Transverse colon (tissue), 4 donors: ENCODE measurements at regions not wholly inside any gene's neighbourhood (a gene's known extent, or its start where the extent isn't known, plus 50 kb on each side); places are given as distances from the start of the nearest gene placed in this dataset.

Experiments used
- DNase-seq: peaks from one replicate; pipeline ENCODE4 v3.0.0-alpha.2; 2019
- H3K27ac ChIP-seq, 4 donors: fragments of 200-600 bp; sonication (generic); 2 replicates each; pipeline ENCODE4 v1.5.1; 2016 to 2018; ENCODE audit warnings: inconsistent platforms in 4 of 4
- H3K27me3 ChIP-seq: fragments of 200-600 bp; sonication (generic); 2 replicates; pipeline ENCODE4 v1.5.1; 2017; ENCODE audit warnings: inconsistent platforms
- H3K36me3 ChIP-seq, 4 donors: fragments of 200-600 bp; sonication (generic); 2 replicates each; pipeline ENCODE4 v1.5.1; 2017 to 2019; ENCODE audit warnings: inconsistent platforms in 4 of 4
- H3K4me1 ChIP-seq, 4 donors: fragments of 200-600 bp; sonication (generic); 2 replicates each; pipeline ENCODE4 v1.5.1; 2017 to 2020; ENCODE audit warnings: inconsistent platforms in 4 of 4
- H3K4me3 ChIP-seq, 4 donors: fragments of 200-600 bp; sonication (generic); 1 replicate in 1 of 4; 2 replicates in 3 of 4; pipeline versions ENCODE4 v1.5.1 to v1.6.1; 2017 to 2019; ENCODE audit warnings: inconsistent platforms in 4 of 4
- H3K9me3 ChIP-seq, 2 donors: fragments of 200-600 bp; sonication (generic); 2 replicates each; pipeline ENCODE4 v1.5.1; 2017 to 2019; ENCODE audit warnings: inconsistent platforms in 2 of 2
- EP300 ChIP-seq: sonication (generic); formaldehyde crosslinking; IDR thresholded peaks from one replicate; pipeline ENCODE4 v1.6.1; 2017; ENCODE audit warnings: antibody characterized with exemption, low read depth
- POLR2A ChIP-seq: fragments of 450-650 bp; IDR thresholded peaks from one replicate; pipeline ENCODE4 v1.6.1; 2016; ENCODE audit warnings: antibody characterized with exemption, mild to moderate bottlenecking, moderate library complexity
- POLR2AphosphoS5 ChIP-seq, 3 donors: sonication (generic); formaldehyde crosslinking; IDR thresholded peaks; one replicate each; pipeline ENCODE4 v1.6.1; 2016; ENCODE audit warnings: antibody characterized with exemption in 3 of 3
- WGBS, 2 donors: methylation state at CpG; one replicate each; pipeline ENCODE4 v1.1.5; 2018; ENCODE audit warnings: low coverage in 1 of 2; 5-methylcytosine and 5-hydroxymethylcytosine counted together
- in situ Hi-C, 4 donors: fragments of 200-750 bp; cut with MboI; loops; one replicate each; pipeline versions ENCODE4 v1.15.0 to v1.15.1; 2017; ENCODE audit warnings: low sequenced_read_pairs in 3 of 4, low pct_ligation_motif_present in 1 of 4, low pct_unique_long_range_greater_than_20kb in 1 of 4
- intact Hi-C: fragments of 100-400 bp; cut with DNase I; formaldehyde crosslinking; loops from one replicate; pipeline ENCODE4 v1.15.1; 2023; ENCODE audit warnings: low total_unique reads
- TF ChIP-seq, protein P1 (sequence below), 5 experiments: fragments of 200-600 bp in 3 of 5; fragments of 450-650 bp in 2 of 5; sonication (generic) in 3 of 5; IDR thresholded peaks; 1 replicate in 2 of 5; 2 replicates in 3 of 5; pipeline ENCODE4 v1.5.1; 2016 to 2017; ENCODE audit warnings: antibody characterized with exemption in 5 of 5, inconsistent platforms in 3 of 5, mild to moderate bottlenecking in 2 of 5, moderate library complexity in 1 of 5

DNA sequence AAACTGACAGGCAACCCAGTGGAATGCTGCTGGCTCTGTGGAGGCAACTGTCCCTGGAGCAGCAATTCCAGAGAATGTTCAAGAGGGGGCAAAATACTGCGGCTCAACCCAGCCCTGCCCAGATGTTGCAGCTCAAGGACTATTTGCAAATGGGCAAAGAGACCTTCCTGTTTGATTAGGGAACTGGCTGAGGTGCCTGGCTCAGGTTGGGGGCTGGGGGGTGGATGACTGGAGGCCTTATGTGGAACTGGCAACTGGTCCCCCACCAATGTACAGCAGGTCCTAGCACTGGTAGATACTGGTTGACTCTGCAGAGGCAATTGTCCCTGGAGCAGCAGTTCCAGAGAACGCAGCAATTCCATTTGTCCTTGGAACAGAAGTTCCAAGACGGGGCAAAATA lies 302.5 kb downstream of the ZPLD1 start:
- TF ChIP-seq POLR2A = no peak
- WGBS, 2 donors = 88% methylated on average over 3 of the region's 3 CpGs; no CpG with 5 or more reads in 1 of the 2 donors
- intact Hi-C loops = no loop called here
- Histone ChIP-seq H3K36me3 (no peaks in the 10 kb centered on the region), H3K4me3 (no peak overlapping the region), H3K9me3 (no peaks in the 10 kb centered on the region), H3K27ac (no peak overlapping the region), H3K4me1 (no peaks in the 10 kb centered on the region), H3K27me3 (no peaks in the 10 kb centered on the region)
- no peak for DNase-seq
- in situ Hi-C loops = no loop called here

DNA sequence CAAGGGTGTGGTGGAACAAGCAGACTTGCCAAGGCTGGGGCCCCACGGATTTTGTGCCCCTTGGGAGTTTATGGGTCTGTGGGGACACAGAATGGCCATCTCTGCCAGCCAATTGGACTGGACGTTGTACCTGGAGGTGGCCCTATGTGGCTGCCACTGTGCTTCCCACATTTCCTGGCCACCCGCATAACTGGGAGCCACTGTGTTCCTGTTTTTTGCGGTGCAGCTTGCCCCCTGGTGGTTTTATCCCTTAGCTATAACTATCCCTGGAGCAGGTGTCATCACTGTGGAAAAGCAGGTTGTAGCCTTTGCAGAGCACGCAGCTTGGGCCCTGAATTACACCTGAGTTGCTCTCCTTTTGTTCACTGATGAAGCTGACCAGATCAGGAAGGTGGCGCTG lies 306.3 kb downstream of the ZPLD1 start:
- H3K36me3 ChIP-seq = no peaks in the 10 kb centered on the region
- no peaks in the 10 kb centered on the region for H3K9me3 ChIP-seq
- 80% methylated on average over 5 of the region's 6 CpGs; no CpG with 5 or more reads in 1 of the 2 donors for WGBS, 2 donors
- no peaks in the 10 kb centered on the region for H3K4me1 ChIP-seq
- no peak for TF ChIP-seq EP300
- TF ChIP-seq, protein P1, sequence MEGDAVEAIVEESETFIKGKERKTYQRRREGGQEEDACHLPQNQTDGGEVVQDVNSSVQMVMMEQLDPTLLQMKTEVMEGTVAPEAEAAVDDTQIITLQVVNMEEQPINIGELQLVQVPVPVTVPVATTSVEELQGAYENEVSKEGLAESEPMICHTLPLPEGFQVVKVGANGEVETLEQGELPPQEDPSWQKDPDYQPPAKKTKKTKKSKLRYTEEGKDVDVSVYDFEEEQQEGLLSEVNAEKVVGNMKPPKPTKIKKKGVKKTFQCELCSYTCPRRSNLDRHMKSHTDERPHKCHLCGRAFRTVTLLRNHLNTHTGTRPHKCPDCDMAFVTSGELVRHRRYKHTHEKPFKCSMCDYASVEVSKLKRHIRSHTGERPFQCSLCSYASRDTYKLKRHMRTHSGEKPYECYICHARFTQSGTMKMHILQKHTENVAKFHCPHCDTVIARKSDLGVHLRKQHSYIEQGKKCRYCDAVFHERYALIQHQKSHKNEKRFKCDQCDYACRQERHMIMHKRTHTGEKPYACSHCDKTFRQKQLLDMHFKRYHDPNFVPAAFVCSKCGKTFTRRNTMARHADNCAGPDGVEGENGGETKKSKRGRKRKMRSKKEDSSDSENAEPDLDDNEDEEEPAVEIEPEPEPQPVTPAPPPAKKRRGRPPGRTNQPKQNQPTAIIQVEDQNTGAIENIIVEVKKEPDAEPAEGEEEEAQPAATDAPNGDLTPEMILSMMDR (IDR thresholded peaks at IDR 0.05) = no peak
- no peak for TF ChIP-seq POLR2AphosphoS5 (IDR thresholded peaks at IDR 0.05)
- no peak for TF ChIP-seq POLR2A
- H3K27me3 ChIP-seq = no peaks in the 10 kb centered on the region
- no peak overlapping the region for H3K4me3 ChIP-seq
- intact Hi-C loops (no loop called here), in situ Hi-C loops (no loop called here)
- no peak overlapping the region for H3K27ac ChIP-seq
- no peak for DNase-seq

DNA sequence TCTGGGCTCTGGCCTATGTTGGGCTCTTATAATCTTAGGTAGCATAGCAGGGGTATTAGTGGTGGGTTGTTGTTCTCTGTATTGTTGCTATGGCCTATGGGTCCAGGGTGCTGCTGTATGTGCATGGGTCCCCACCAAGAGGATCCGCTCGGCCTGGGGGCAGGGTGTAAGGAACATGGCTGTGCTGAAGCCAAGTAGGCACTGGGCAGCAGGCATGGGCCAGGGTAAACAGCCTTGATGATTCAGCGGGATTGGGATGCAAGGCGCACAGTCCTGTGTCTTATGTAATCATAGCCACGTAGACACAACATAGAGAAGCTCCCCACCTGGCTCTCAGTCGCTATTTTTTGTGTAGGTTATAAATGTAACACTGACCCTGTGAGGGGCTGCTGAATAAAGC lies 306.9 kb downstream of the ZPLD1 start:
- in situ Hi-C loops = no loop called here
- 77 to 81% methylated on average over 2 to 6 of the region's 6 CpGs for WGBS, 2 donors
- DNase-seq = no peak
- H3K27me3 ChIP-seq = no peaks in the 10 kb centered on the region
- intact Hi-C loops = no loop called here
- H3K4me1 ChIP-seq = no peaks in the 10 kb centered on the region
- no peaks in the 10 kb centered on the region for H3K9me3 ChIP-seq
- no peaks in the 10 kb centered on the region for H3K36me3 ChIP-seq
- TF ChIP-seq EP300 (no peak), POLR2AphosphoS5 (IDR thresholded peaks at IDR 0.05) (no peak), POLR2A (no peak)
- TF ChIP-seq, protein P1 (IDR thresholded peaks at IDR 0.05) = no peak
- H3K4me3 ChIP-seq = no peak overlapping the region
- H3K27ac ChIP-seq = no peak overlapping the region

DNA sequence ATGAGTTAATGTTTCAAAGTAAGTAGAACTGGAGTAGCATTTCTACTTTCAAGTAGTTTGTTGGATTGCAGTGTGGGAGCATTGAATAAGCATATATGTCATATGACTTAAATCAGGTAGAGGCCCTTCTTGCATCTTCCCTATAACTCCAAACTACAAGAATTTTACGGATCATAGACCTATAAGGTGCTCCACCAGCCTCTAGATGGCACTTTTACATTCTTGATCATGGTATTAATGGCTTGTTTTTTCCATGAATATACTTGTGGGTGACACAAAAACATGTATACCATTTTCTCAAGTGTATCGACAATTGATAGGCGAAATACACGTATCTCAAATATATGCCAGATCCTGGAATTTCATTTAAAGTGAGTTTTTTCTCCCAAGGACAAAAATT lies 311.1 kb downstream of the ZPLD1 start:
- TF ChIP-seq POLR2AphosphoS5 (IDR thresholded peaks at IDR 0.05) = no peak
- TF ChIP-seq, protein P1 (IDR thresholded peaks at IDR 0.05) = no peak
- no peak for TF ChIP-seq EP300
- TF ChIP-seq POLR2A = no peak
- intact Hi-C loops = no loop called here

DNA sequence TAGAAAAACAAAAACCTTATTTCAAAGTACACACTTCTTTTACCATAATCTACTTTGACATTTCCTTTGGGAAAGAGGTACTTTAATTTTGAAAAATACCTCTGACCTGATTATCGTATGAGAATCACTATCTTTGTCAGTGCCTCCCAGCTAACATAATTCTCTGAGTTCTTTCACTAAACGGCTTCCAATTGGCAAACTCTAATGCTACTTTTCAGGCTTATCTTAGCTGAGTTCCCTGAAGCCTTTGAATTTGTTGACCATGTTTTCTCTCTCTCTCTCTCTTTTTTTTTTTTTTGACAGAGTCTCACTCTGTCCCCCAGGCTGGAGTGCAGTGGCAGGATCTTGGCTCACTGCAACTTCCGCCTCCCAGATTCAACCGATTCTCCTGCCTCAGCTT lies 312.8 kb downstream of the ZPLD1 start:
- Histone ChIP-seq H3K4me1 (no peaks in the 10 kb centered on the region), H3K27me3 (no peaks in the 10 kb centered on the region), H3K4me3 (no peak overlapping the region), H3K27ac (no peak overlapping the region), H3K9me3 (no peaks in the 10 kb centered on the region), H3K36me3 (no peaks in the 10 kb centered on the region)
- TF ChIP-seq POLR2AphosphoS5 (IDR thresholded peaks at IDR 0.05) (no peak), EP300 (no peak), POLR2A (no peak)
- TF ChIP-seq, protein P1 (IDR thresholded peaks at IDR 0.05) = no peak
- intact Hi-C loops = no loop called here
- DNase-seq = no peak
- in situ Hi-C loops = no loop called here
- WGBS, 2 donors = 50 to 70% methylated on average over 3 to 4 of the region's 4 CpGs

More for the DNA sequence above, 311.1 kb downstream of the ZPLD1 start:
- H3K27ac ChIP-seq = no peak overlapping the region
- no peaks in the 10 kb centered on the region for H3K4me1 ChIP-seq
- no peaks in the 10 kb centered on the region for H3K9me3 ChIP-seq
- H3K4me3 ChIP-seq = no peak overlapping the region
- in situ Hi-C loops = no loop called here
- H3K27me3 ChIP-seq = no peaks in the 10 kb centered on the region
- 58 to 63% methylated on average over 4 of the region's 4 CpGs for WGBS, 2 donors
- no peaks in the 10 kb centered on the region for H3K36me3 ChIP-seq
- no peak for DNase-seq
